ENCODE measurements at regions not wholly inside any gene's neighbourhood (a gene's known extent, or its start where the extent isn't known, plus 50 kb on each side); places are given as distances from the start of the nearest gene placed in this dataset.
A peak's percentile ranks its signal among the peaks of the same experiment; 100 is the strongest.

DNA sequence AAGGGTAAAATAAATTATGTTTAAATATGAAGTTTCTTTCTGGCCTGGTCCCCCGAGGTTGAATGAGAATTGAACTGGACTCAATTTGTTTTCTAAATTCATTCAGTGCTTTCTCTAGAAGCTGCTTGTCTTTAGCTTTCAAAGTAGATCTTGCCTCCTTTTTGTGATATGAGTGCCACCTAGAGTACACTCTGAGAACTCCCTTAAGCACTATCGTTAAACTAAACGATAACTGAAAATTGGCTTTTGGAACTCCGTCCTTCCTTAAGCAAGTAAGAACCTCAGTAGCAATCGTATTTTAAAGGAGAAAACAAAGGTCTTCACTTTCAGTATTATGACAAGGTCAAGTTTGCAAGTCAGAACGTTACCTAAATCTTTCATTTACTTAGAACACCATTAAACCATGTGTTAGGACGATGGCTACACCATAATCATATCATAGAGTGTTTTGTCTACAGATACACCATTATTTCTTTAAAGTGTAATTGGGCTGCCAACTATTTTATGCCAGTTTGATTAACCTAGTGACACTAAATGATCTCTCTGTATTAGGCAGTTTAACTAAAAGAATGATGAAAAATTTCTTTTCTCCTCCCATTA lies 364.8 kb downstream of the SNAPC1 start:
- DNase-seq = peak; percentile 7 to 58
- no peaks in the 10 kb centered on the region for H3K9me3 ChIP-seq (replicated peaks)
- H3K4me1 ChIP-seq = no peaks in the 10 kb centered on the region
- no peak overlapping the region for H3K27ac ChIP-seq
- no peaks in the 10 kb centered on the region; the same call in 1 of the 2 replicates for H3K27me3 ChIP-seq
- no peaks in the 10 kb centered on the region for H3K36me3 ChIP-seq
- H3K4me3 ChIP-seq = no peak overlapping the region

DNA sequence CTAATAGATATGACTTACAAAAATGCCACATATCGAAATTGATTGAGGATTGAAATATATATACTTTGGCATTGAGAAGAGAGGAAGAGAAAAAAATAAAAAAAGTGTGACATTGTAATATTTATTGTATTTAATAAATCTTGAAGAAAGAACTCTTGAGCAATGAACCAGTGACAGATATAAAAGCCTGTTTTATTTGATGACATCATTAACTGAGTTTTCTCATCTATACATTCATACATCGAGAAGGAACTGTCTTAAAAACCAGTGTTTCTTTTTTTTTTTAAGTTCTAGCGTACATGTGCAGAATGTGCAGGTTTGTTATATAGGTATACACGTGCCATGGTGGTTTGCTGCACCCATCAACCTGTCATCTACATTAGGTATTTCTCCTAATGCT lies 368.2 kb downstream of the SNAPC1 start:
- no peak for DNase-seq
- no peaks in the 10 kb centered on the region for H3K4me1 ChIP-seq
- H3K27ac ChIP-seq = no peak overlapping the region
- no peaks in the 10 kb centered on the region; the same call in 1 of the 2 replicates for H3K27me3 ChIP-seq
- no peak overlapping the region for H3K4me3 ChIP-seq
- no peaks in the 10 kb centered on the region for H3K36me3 ChIP-seq
- no peaks in the 10 kb centered on the region for H3K9me3 ChIP-seq (replicated peaks)

DNA sequence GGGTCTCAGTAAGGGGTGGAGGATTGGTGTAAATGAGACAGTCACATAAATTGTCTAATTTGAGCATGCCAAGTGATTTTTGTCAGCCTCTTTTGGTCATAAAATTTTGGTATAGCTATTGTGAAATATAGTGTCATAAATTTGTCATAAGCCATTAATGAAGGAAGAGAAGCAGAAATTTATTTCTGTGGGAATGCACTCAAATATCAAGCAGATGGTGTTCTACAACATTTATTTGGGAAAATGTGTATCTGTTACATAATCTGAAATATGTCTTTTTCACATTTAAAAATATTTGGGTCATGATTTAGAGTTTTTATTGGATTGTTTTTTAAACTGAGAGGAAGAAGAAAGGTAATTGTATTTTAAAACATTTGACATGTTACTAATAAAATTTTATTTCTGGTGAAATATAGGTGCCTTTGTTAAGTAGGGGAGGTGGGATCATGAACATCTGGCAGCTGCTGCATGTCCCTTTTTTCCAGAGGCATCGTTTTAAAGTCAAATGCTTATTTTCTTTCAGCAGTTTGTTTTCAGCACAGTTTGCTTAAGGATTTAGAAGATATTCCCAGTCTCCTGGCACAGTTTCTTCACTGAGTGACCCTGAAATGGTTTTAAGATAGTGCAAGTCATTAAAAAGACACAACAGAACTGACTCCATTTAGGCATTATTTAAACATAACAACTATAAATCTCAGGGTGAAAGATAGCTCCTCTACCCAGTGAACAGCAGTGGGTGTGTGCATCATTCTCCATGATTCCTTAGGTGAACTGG lies 371.7 kb downstream of the SNAPC1 start:
- Histone ChIP-seq H3K4me3 (no peak overlapping the region), H3K27me3 (no peaks in the 10 kb centered on the region; the same call in 1 of the 2 replicates), H3K27ac (no peak overlapping the region), H3K9me3 (replicated peaks) (no peaks in the 10 kb centered on the region), H3K36me3 (no peaks in the 10 kb centered on the region), H3K4me1 (no peaks in the 10 kb centered on the region)
- DNase-seq = no peak

DNA sequence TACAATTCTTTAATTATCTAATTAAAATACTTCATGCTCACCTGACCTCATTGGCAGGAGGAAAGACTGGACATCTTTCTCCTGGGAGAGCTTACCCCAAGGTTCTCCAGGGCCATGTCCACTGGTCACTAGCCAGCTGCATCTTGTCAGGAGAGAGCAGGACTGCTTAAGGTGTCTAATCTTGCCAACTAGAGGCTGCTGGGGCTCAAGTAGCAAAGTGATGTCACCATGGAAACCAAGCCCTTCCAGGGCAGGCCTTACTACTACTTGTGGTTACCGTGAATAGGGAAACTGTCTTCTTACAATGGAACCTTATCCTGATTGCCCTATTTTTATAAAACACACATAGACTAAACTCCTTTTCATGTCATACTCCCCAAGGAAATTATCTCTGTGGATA lies 376.4 kb downstream of the SNAPC1 start:
- no peak for DNase-seq
- Histone ChIP-seq H3K9me3 (replicated peaks) (no peaks in the 10 kb centered on the region), H3K4me3 (no peak overlapping the region), H3K36me3 (no peaks in the 10 kb centered on the region), H3K27me3 (no peaks in the 10 kb centered on the region), H3K27ac (no peak overlapping the region), H3K4me1 (no peaks in the 10 kb centered on the region)

DNA sequence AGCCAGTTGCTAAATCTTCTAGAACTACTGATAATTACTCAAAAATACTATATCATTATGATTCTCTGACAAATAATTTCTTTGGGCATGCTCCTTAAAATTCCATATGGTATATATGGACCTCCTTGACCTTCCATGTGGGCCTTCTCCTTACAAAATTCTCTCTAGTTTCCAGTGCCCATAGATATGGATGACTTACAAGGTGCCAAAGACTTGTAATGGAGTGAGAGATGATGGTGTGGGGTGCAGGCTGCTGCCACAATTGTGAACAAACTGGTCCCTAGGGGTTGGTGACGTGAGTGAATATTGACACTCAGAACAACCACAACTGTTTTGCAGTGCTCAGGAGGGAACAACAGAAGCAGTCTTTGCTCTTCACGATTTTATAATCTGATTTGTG lies 378.9 kb downstream of the SNAPC1 start:
- Histone ChIP-seq H3K4me3 (no peak overlapping the region), H3K4me1 (no peaks in the 10 kb centered on the region), H3K36me3 (no peaks in the 10 kb centered on the region), H3K9me3 (replicated peaks) (no peaks in the 10 kb centered on the region), H3K27me3 (no peaks in the 10 kb centered on the region), H3K27ac (no peak overlapping the region)
- DNase-seq = no peak

DNA sequence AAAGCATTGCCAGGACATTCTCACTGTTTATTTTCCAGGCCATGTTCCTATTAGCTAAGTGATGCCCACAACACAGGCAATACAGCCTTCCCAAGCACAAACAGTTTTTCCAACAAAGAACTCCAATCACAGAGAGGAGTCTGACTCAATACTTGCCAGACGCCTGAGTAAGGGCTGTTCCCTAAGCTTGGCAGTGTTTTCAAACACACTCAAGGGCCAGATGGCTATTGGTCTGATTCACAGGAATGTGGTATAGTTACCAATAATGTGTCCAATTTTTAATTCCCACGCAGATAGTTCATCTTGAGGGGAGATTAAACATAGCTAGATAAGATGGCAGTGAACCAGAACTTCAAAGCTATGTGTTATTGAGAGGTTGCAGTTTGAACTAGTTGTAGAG lies 381.0 kb downstream of the SNAPC1 start:
- Histone ChIP-seq H3K4me1 (no peaks in the 10 kb centered on the region), H3K9me3 (replicated peaks) (no peaks in the 10 kb centered on the region)

DNA sequence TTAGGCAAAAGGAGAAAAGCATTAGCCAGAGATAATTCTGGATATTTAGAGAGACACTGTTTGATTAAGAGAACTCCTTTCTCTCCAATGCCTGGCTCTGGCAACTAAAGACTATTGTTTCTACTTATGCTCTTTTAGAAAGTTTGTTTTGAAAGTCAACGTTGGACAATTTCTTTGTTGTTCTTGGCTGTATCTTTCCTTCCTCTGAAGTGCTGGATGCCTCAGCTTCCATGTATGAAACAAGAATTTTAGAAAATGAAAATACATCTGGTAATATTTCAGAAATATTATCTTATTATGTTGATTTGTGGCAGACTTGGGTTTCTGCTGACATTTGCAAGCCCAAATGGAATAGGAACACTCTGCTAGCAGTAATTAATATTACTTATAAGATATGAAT lies 382.6 kb downstream of the SNAPC1 start:
- no peaks in the 10 kb centered on the region for H3K36me3 ChIP-seq

More for the DNA sequence above, 381.0 kb downstream of the SNAPC1 start:
- Histone ChIP-seq H3K4me3 (no peak overlapping the region), H3K27me3 (no peaks in the 10 kb centered on the region), H3K27ac (no peak overlapping the region), H3K36me3 (no peaks in the 10 kb centered on the region)
- DNase-seq = no peak

DNA sequence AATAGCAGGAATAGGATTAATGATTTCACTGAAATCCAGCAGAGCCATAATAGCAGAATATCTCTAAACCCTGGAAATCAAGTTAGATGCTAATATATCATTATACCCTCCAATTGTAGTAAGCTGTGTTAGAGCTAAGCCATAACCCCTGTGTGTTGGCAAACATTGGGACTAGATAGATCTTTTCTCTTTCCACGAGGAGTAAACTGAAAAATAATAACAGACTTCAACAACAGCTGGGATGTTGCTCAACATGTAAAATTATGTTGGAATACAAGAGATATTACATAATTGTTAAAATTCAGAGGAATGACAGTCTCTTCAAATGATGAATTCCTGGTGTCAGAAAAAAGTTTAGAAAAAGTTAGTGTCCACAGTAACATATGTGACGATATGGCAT lies 383.8 kb downstream of the SNAPC1 start:
- Histone ChIP-seq H3K27me3 (no peaks in the 10 kb centered on the region), H3K27ac (no peak overlapping the region), H3K4me1 (no peaks in the 10 kb centered on the region), H3K9me3 (replicated peaks) (no peaks in the 10 kb centered on the region), H3K36me3 (no peaks in the 10 kb centered on the region), H3K4me3 (no peak overlapping the region)
- no peak for DNase-seq

More for the DNA sequence above, 382.6 kb downstream of the SNAPC1 start:
- H3K27me3 ChIP-seq = no peaks in the 10 kb centered on the region
- H3K4me3 ChIP-seq = no peak overlapping the region
- no peaks in the 10 kb centered on the region for H3K9me3 ChIP-seq (replicated peaks)
- no peaks in the 10 kb centered on the region for H3K4me1 ChIP-seq
- H3K27ac ChIP-seq = no peak overlapping the region
- no peak for DNase-seq

DNA sequence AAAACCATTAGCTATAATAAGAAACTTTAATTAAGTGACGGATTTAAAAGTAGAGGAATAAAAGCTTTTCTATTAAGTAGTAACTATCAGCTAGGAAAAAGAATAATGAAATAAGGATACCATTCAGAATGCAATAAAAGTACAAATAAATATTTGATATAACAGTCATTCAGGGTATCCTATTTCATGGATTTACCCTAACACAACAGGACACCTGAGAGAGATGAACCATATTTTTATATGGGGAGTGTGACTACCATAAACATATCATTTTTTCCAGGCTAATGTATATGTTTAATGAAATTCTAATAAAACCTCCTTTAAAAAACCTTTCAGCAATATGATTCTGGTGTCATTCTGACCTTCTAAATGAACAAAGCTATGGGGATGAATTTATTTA lies 393.8 kb downstream of the SNAPC1 start:
- Histone ChIP-seq H3K4me3 (no peak overlapping the region), H3K36me3 (no peaks in the 10 kb centered on the region), H3K9me3 (replicated peaks) (no peaks in the 10 kb centered on the region), H3K27ac (no peak overlapping the region), H3K27me3 (no peaks in the 10 kb centered on the region), H3K4me1 (peaks cover 6% of the 10 kb centered on the region)
- DNase-seq = no peak

DNA sequence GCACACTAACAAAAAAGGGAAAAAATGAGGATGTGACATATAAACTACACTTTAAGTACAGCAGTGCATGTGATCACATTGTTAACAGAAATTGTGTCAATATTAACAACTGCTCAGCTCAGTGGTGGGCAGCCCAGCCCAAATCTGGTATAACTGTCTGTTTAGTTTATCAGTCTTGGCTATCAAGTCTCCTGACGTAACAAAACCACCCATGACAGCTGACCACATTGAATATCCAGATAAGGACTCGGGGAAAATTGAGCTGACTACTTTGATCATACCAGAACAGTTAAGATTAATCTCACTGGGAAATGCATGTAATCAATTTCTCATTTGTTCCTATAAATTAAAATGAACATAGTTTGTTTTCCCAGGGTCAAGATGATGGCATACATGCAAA lies 396.6 kb downstream of the SNAPC1 start:
- peak in 1 of 2 experiments; percentile 12 for DNase-seq

DNA sequence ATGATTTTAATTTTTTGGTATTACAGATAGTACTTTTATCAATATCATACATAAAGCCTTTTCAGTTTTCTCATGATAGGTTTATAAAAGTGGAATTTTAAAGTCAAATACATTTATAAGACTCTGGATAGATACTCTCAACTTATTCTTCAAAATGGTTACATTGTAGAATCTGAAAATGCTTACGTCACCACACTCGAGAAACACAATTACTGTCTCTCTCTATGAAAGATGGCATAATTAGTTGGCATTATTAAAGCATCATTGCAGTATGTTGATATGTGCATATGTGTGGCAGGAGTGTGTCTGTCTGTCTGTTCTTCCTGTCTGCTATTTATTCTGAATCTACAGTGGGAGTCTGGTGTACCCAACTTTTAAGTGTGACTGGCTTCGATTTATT lies 397.1 kb downstream of the SNAPC1 start:
- 0 out of 2 replicates have a peak, but pooled peaks cover 2% of the 10 kb centered on the region for H3K27me3 ChIP-seq
- no peaks in the 10 kb centered on the region for H3K36me3 ChIP-seq
- no peak overlapping the region for H3K27ac ChIP-seq
- H3K4me3 ChIP-seq = no peak overlapping the region
- H3K9me3 ChIP-seq (replicated peaks) = no peaks in the 10 kb centered on the region
- peaks cover 6% of the 10 kb centered on the region for H3K4me1 ChIP-seq
- DNase-seq = no peak

More for the DNA sequence above, 396.6 kb downstream of the SNAPC1 start:
- 0 out of 2 replicates have a peak, but pooled peaks cover 2% of the 10 kb centered on the region for H3K27me3 ChIP-seq
- H3K27ac ChIP-seq = no peak overlapping the region
- H3K4me1 ChIP-seq = peaks cover 6% of the 10 kb centered on the region
- H3K4me3 ChIP-seq = no peak overlapping the region
- H3K36me3 ChIP-seq = no peaks in the 10 kb centered on the region
- H3K9me3 ChIP-seq (replicated peaks) = no peaks in the 10 kb centered on the region

DNA sequence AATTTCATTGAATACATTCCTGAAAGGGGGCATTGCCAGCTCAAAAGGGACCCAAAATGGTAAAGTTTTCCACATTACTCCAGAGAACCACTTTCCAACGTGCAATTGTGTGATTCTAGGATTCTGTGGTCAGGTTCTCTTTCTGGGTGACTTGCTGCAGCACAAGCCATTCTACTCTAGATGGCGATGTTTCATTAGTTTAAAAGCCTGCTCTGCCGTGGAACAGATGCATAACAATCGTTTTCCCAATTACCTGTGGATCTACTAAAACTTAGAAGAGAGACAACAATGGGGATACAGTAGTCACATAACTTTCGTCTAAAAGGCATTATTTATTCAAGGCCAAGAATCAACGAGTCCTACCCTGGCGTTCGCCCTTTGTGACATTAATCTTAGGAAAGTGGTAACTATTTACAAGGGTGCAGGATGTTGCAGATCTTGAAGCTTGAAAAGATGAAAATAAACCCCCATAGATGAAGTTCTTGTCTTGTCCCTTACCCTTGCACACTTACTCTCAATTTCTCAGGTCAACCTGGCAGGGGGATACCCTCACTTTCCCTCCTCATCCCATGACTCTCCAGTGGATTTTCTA lies 400.9 kb downstream of the SNAPC1 start:
- H3K36me3 ChIP-seq = no peaks in the 10 kb centered on the region
- no peaks in the 10 kb centered on the region for H3K9me3 ChIP-seq (replicated peaks)
- no peak overlapping the region for H3K27ac ChIP-seq
- 0 out of 2 replicates have a peak, but pooled peaks cover 2% of the 10 kb centered on the region for H3K27me3 ChIP-seq
- peak; percentile 13 to 56 for DNase-seq
- no peak overlapping the region for H3K4me3 ChIP-seq
- H3K4me1 ChIP-seq = peaks cover 6% of the 10 kb centered on the region

DNA sequence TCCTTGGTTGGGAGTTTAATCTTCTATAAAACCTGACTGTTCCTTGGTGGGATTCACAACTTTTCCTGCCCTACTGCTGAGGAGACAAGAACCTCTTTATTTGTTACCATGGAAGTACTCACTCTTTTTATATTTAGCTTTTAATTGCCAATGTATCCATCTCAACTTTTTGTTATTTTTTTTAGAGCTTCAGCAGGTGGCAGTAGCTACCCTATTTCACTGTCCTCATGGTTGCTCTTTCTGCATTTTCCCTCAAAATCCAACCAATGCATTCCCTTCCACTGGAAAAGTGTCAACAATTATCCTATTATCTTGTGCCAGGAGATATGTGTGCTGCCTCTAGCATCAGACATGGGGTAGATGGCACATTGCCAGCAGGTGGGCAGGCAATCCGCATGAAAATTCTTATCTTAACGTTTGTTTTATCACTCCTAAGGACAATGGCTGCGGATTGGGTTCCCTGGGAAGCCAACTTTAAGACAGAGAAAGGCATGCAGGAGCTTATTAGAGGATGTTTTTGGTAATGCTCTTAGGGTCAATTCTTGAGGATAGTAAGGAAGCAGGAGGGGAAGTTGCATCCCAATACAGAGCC lies 406.4 kb downstream of the SNAPC1 start:
- DNase-seq = no peak
- H3K27ac ChIP-seq = no peak overlapping the region
- H3K4me1 ChIP-seq = no peaks in the 10 kb centered on the region
- H3K27me3 ChIP-seq = no peaks in the 10 kb centered on the region
- no peak overlapping the region for H3K4me3 ChIP-seq
- H3K36me3 ChIP-seq = no peaks in the 10 kb centered on the region
- no peaks in the 10 kb centered on the region for H3K9me3 ChIP-seq (replicated peaks)

DNA sequence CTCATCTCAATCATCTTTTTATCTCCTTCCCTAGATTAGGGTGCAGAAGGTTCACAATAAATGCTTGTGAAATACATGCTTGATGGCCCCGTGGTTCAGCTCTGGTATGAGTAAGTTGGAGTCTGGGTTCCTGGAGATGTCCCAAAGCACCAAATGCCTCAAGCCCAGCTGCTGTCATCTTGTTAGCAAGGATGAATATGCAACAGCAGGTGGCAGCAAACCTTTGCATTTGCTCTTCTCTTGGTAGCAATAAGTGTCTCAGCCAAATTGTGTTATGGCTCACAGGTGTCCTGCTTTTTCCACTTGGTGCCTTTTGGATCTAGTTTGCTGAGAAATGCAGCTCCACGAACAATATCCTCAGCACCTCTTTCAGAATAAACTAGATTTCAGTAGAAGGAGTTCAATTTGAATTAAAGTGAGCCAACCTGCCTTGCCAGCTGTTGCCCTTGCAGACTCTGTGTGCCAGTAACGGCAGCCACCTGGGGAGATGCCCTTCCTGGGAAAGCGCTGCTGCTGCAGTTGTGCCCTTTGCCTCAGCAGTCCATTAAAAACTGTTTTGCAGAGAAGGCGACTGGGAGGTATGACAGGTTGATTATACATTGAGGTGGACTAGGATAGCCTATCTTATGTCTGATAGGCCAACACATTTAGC lies 417.3 kb downstream of the SNAPC1 start:
- H3K36me3 ChIP-seq = no peaks in the 10 kb centered on the region
- H3K27ac ChIP-seq = no peak overlapping the region
- H3K27me3 ChIP-seq = no peaks in the 10 kb centered on the region
- H3K4me3 ChIP-seq = no peak overlapping the region
- peak; percentile 31 to 64 for DNase-seq
- H3K9me3 ChIP-seq (replicated peaks) = no peaks in the 10 kb centered on the region
- H3K4me1 ChIP-seq = no peaks in the 10 kb centered on the region

DNA sequence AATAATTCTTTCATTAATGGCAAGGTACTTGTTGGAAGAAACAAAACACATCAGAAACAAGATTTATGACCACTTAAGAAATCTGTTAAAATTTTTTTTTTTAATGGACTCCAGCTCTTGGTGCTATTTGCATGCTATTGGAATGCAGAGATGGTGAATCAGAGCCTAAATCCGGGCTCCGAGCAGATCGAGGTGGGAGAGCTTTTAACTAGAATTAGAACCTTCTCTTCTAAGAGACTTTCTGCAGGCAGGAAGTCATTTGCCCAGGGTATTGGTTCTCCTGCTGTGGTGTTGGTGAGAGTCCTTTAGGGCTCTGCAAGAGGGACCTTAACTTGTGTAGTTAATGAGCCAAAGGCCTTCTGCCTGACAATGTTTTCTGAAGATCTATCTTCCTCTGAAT lies 419.4 kb downstream of the SNAPC1 start:
- H3K27ac ChIP-seq = no peak overlapping the region
- no peaks in the 10 kb centered on the region for H3K4me1 ChIP-seq
- H3K4me3 ChIP-seq = no peak overlapping the region
- DNase-seq = no peak
- no peaks in the 10 kb centered on the region for H3K27me3 ChIP-seq
- H3K36me3 ChIP-seq = no peaks in the 10 kb centered on the region
- H3K9me3 ChIP-seq (replicated peaks) = no peaks in the 10 kb centered on the region

Measured in SJCRH30 (cell line).